ENCODE measurements at regions not wholly inside any gene's neighbourhood (a gene's known extent, or its start where the extent isn't known, plus 50 kb on each side); places are given as distances from the start of the nearest gene placed in this dataset.

GRCh38 chr10:106183041-106183440 lies 981.5 kb downstream of the SORCS1 start:
- no peak for DNase-seq (ENCODE audit: low spot score)

DNA sequence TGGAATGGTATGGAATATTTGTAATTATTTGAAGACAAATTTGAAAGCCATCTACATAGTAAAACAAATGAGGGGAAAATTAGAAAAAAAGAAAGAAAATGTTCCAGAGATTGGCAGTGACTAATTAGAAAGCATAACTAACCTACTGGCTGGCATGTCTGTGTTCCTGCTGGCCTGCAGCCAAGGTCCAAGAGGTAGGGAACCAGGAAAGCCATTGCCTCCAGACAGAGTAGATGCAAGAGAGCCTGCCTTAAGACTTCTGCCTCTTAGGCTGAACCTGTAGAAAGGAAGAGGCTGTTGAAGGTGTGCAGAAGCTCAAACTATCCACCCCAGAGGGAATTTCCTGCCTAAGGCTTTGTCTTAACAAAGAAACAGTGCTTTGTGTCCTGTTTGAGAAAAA lies 982.0 kb downstream of the SORCS1 start:
- DNase-seq (ENCODE audit: low spot score) = no peak

DNA sequence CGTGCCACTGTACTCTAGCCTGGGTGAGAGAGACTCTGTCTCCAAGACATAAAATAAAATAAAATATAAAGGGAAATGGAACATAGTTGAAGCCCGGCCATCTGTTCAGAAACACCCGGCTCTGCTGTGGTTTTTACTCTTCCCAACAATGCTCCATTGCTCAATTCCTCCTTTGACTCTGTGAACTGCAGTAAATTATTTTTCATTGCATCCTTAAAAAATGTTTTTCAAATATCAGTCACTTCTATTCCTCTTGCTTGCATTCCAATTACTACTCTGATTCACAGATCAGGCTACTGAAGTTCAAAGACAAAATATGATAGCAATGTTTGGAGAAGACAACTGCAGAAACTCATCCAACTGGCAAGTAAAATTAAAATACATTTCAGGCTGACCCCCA lies 983.0 kb downstream of the SORCS1 start:
- no peak for DNase-seq (ENCODE audit: low spot score)

- no peak for DNase-seq (ENCODE audit: low spot score)
These were observed 985.1 kb downstream of the SORCS1 start for GRCh38 chr10:106179430-106179829.

GRCh38 chr10:106175760-106176377 lies 988.6 kb downstream of the SORCS1 start:
- DNase-seq (ENCODE audit: low spot score) = no peak

GRCh38 chr10:106173838-106174237 lies 990.7 kb downstream of the SORCS1 start:
- DNase-seq (ENCODE audit: low spot score) = no peak

- no peak for DNase-seq (ENCODE audit: low spot score)
These were observed 995.3 kb downstream of the SORCS1 start for GRCh38 chr10:106169241-106169640.

GRCh38 chr10:106167946-106168345 lies 996.6 kb downstream of the SORCS1 start:
- DNase-seq (ENCODE audit: low spot score) = no peak

GRCh38 chr10:106158241-106158640 lies 1006.3 kb downstream of the SORCS1 start:
- no peak for DNase-seq (ENCODE audit: low spot score)

DNA sequence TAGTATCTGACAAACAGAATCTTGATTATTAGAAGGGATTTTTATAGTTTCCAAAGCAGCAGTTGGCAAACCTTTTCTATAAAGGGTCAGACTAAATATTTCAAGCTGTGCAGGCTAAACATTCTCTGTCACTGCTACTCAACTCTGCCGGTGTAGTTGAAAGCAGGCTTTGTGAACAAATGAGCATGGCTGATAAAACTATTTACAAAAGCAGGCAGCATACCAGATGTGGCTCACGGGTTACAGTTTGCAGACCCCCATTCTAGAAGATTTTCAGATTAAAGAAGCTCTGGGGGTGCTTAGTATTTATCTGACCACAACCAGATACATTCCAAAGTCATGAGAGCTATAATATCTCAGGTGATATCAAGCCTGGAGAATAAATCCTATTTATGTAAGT lies 1017.5 kb downstream of the SORCS1 start:
- DNase-seq (ENCODE audit: low spot score) = no peak

GRCh38 chr10:106139915-106140314 lies 1024.6 kb downstream of the SORCS1 start:
- DNase-seq (ENCODE audit: low spot score) = no peak

DNA sequence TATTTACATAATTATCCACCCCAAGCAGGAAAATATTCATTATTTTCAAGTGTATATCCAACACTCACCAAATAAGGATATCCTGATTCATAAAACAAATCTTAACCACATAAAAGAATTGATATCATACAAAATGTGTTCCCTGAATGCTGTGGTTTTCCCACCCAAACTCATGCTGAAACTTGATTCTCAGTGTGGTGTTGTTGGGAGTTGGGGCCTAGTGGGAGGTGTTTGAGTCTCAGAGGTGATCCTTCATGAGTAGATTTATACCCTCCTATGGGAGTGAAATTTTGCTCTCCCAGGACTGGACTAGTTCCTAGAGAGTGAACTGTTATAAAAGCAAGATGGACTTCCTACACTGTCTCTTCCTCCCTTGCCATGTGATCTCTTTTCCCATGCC lies 1028.3 kb downstream of the SORCS1 start:
- DNase-seq (ENCODE audit: low spot score) = no peak

- no peak for DNase-seq (ENCODE audit: low spot score)
These were observed 1030.0 kb downstream of the SORCS1 start for GRCh38 chr10:106134326-106135000.

DNA sequence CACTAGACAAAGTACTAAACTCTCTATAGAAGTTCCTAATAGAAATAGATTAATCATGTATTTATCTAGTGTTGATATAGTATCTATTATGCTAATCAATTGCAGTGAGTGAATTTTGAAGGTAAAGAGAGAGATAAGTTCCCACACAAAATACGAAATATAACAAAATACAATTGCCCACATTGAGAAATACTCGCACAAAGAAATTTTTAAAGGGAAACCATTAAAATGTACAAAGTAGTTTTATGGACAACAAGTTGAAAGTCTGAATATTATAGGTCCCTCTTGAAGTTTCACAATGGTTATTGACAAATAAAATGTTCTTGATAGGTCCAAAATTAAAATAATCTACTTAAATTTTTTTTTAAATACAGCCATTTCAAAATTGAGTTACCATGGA lies 1031.1 kb downstream of the SORCS1 start:
- no peak for DNase-seq (ENCODE audit: low spot score)

DNA sequence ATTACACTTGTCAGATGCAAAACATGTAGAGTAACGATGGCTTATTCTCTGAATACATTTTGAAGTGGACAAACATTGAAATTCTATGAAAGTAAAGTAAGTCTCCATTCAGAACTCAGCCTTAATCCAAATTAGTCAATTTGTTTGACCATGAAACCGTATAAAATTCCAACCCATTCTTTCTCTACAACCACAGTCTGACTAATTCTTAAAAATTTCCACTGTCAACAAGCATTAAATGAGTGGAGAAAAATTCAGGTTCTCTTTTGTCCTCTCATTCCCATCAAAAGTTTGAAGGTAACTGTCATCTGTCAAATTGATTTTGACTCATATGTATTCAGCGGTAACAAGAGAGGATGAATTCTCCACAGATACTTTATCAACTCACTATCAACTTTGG lies 1031.5 kb downstream of the SORCS1 start:
- DNase-seq (ENCODE audit: low spot score) = no peak

DNA sequence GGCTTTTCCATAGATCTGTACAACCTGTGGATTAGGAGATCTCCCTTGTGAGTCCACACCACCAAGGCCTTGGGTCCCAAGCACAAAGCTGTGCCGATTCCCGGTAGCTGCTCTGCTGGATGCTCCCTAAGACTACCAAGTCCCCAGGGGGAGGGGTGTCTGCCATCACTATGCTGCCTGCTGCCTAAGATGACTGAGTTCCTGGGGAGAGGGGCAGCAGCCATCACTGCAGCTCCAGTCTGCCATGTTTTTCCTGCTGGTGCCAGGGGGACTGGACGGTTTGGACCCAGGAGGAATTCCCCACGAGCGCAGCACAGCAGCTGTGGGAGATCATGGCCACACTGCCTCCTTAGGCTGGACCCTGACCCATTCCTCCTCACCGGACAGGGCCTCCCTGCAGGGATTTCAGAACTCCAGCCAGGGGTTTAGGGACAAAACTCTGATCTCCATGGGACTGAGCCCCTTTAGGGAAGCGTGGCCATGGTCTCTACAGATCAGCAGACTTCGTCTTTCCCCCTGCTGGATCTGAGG lies 1049.8 kb downstream of the SORCS1 start:
- DNase-seq (ENCODE audit: low spot score) = no peak

DNA sequence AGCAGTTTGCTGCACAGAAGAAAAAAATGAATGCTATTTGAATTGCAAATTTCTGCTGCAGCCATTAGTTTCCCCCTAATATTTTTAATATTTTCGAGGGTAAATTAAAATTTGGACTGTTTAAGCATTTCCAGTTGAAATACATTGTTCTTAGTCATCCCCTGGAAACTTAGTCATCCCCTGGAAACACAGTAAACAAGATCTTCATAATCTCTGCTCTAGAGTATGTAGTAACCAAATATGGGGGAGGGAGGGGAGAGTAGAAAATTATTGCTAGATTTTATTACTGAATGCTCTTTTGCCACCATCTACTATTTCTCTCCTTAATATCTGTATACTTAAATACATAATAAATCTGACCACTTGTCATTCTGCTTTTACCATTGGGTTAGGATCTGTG lies 1053.3 kb downstream of the SORCS1 start:
- no peak for DNase-seq (ENCODE audit: low spot score)

- DNase-seq (ENCODE audit: low spot score) = no peak
These were observed 1056.8 kb downstream of the SORCS1 start for GRCh38 chr10:106107706-106108105.

DNA sequence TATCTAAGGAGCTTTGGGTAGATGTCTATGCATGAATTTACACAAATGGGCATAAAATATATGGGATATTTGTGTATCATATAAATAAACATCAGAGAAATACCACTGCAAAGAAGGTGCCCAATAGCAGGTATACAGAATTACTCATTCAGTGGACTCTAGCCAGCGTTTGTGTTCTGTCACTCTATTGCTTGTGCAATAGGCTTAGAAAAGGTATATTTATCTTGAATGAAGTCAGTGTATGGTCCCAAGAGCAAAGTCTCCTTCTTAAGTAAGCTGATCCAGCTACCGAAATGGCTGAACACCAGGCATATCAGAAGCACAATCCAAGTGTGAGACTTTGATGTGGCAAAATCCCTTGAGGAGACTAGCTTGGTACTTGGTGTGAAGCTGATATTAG lies 1058.4 kb downstream of the SORCS1 start:
- DNase-seq (ENCODE audit: low spot score) = no peak

DNA sequence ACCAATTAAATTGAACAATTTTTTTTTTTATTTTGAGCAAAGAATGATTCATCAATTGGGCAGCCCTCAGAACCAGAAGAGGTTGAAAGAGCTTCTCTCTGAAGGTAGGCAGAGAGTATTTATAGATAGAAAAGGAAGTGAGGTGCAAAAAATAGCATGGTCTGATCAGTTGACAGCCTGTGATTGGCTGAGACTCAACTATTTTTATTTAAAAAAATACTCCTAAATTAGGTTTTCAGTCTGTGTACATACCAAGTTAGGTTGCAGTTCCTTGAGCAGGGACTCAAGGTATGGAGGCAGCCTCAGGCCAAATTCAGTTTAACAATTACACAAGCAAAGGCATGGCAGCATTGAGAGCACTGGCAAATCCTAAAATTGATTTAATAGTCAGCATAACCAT lies 1074.7 kb downstream of the SORCS1 start:
- DNase-seq (ENCODE audit: low spot score) = no peak

GRCh38 chr10:106086391-106086790 lies 1078.1 kb downstream of the SORCS1 start:
- DNase-seq (ENCODE audit: low spot score) = no peak

DNA sequence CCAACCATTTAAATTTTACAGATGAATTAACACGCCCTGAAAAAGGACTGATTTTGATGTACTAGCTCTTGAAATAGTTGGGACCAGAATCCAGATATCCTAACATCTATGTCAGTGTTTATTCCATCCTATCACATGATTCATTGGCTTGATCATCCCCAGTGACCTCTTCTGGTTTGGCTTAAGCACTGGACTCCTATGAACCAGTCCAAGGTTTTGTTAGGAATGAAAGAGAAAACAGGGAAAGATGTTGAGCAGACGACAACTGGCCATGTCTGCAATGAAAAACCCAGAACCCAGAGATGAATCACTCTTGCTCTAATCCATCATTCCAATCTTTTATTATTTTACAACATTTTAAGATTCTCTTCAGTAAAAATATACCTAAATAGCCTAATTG lies 1080.9 kb downstream of the SORCS1 start:
- DNase-seq (ENCODE audit: low spot score) = no peak

DNA sequence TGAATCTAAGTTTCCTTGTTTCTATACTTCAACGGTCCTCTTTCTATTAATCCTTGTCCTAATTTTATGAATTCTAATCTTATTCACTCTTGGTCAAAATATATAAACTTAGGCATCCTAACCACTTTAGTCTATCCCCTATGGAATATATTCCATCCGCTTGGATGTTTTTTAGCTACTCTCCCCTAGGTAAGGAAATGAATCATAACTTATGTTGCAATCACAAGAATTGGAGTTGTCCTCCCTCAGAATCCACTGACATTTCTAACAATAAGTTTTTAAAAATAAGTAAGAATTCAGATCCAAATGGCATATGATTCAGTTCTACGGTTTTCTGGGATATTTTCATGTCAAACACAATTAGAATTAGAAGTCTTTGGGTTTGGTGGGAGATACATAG lies 1081.6 kb downstream of the SORCS1 start:
- DNase-seq (ENCODE audit: low spot score) = no peak
